ENCODE measurements at regions not wholly inside any gene's neighbourhood (a gene's known extent, or its start where the extent isn't known, plus 50 kb on each side); places are given as distances from the start of the nearest gene placed in this dataset.

DNA sequence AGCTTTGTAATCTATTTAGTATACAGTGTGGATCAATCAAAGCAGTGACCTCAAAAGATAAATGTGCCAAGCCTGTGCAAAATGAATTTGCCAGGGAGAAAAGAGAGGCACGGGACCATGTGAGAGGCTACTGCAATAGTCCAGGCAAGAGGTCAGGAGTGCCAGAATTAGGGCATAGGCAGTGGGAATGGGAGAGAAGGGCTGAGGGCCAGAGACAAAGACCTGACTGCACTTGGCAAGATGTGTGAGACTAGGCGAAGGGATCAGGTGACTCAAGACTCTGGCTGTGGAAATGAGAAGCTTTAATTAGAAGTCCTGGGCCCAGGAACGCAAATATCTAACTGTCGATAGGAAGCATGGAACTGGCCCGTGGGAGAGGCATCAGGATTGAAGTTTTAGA is 168.1 kb downstream of the DHX15 start:
- no peak overlapping the region for H3K27ac ChIP-seq (ENCODE audit: low read depth, low read length)
- CTCF ChIA-PET (ENCODE audit: partially characterized antibody) = interaction anchor here (0.9 kb wide), 1 partner anchor 57 kb away, joined by 3 read pairs; no protein-coding TSS in a partner anchor
- H4K20me1 ChIP-seq (replicated peaks in 1 of 2; ENCODE audit: control insufficient read depth in 1 of 2, insufficient read depth in 2 of 2, low read length in 2 of 2) = no peaks in the 10 kb centered on the region
- no peaks in the 10 kb centered on the region for H3K23me2 ChIP-seq (ENCODE audit: low read depth, low read length)
- no peak overlapping the region for H3K4ac ChIP-seq (replicated peaks; ENCODE audit: insufficient read length, low read depth, low read length)
- 0 out of 2 replicates have a peak overlapping the region, but pooled peaks have one; percentile 25 for H2BK20ac ChIP-seq (ENCODE audit: low read length)
- no peak overlapping the region for H3K23ac ChIP-seq (ENCODE audit: insufficient read length)
- 96% methylated on average over 5 of the region's 5 CpGs; no CpG with 5 or more reads in 1 of the 2 experiments for WGBS, 2 experiments (ENCODE audit: extremely low coverage in 1 of 2, insufficient coverage in 1 of 2, insufficient read length in 1 of 2, insufficient replicate concordance in 2 of 2, low coverage in 1 of 2, low lambda C conversion rate in 2 of 2, missing lambda C conversion rate in 1 of 2)
- peaks cover 0 to 8% (median 4%) of the 10 kb centered on the region in 4 experiments; a peak in 4 of 7 replicates for H3K27me3 ChIP-seq (replicated peaks in 1 of 4; ENCODE audit: control insufficient read depth in 3 of 4, extremely low read depth in 1 of 4, insufficient read depth in 3 of 4, low read length in 3 of 4)
- no peaks in the 10 kb centered on the region for H3K79me2 ChIP-seq (ENCODE audit: control insufficient read depth in 1 of 2, insufficient read depth in 2 of 2, low read length in 2 of 2)
- no peak for FAIRE-seq
- H4K8ac ChIP-seq (ENCODE audit: extremely low read depth, insufficient read depth, low read length) = no peak overlapping the region
- H2AK5ac ChIP-seq (ENCODE audit: low read depth, low read length) = 0 out of 2 replicates have a peak overlapping the region, but pooled peaks have one; percentile 29
- no peak overlapping the region for H2BK5ac ChIP-seq (ENCODE audit: low read depth, low read length)
- H3K79me1 ChIP-seq (ENCODE audit: low read depth, low read length) = no peaks in the 10 kb centered on the region
- no peak overlapping the region for H3K9ac ChIP-seq (replicated peaks in 1 of 4; ENCODE audit: extremely low read depth in 1 of 4, low read depth in 3 of 4, low read length in 3 of 4)
- no peak overlapping the region for H3K18ac ChIP-seq (ENCODE audit: extremely low read depth, low read length)
- no peak overlapping the region for H2BK15ac ChIP-seq (ENCODE audit: low read length)
- no peak overlapping the region for H4K5ac ChIP-seq (ENCODE audit: insufficient read length, low read depth, low read length)
- no peak overlapping the region; the same call in 1 of the 2 replicates for H2BK12ac ChIP-seq (ENCODE audit: low read depth, low read length)
- H3K4me1 ChIP-seq (replicated peaks in 1 of 4; ENCODE audit: control insufficient read depth in 3 of 4, insufficient read depth in 4 of 4, low read length in 3 of 4) = peaks cover 0 to 3% (median 2%) of the 10 kb centered on the region in 4 experiments; a peak in 5 of 7 replicates
- H3K4me3 ChIP-seq (ENCODE audit: extremely low read depth in 1 of 4, insufficient read depth in 2 of 4, low read depth in 3 of 4, low read length in 4 of 4) = no peak overlapping the region
- no peak overlapping the region for H3K14ac ChIP-seq (ENCODE audit: insufficient read length)
- no peak overlapping the region for H2AFZ ChIP-seq (ENCODE audit: low read length)
- no peak overlapping the region for H2BK120ac ChIP-seq (replicated peaks; ENCODE audit: low read depth, low read length)
- H4K91ac ChIP-seq (replicated peaks; ENCODE audit: insufficient read length, low read length) = no peak overlapping the region
- no peak overlapping the region for H3K4me2 ChIP-seq (ENCODE audit: insufficient read depth in 1 of 2, low read depth in 2 of 2, low read length in 2 of 2)
- no peaks in the 10 kb centered on the region for H3K36me3 ChIP-seq (ENCODE audit: control insufficient read depth in 2 of 4, insufficient read depth in 4 of 4, low read length in 3 of 4)
- DNase-seq (ENCODE audit: low read depth in 1 of 2, low spot score in 2 of 2) = no peak
- POLR2A ChIA-PET (ENCODE audit: partially characterized antibody) = no interaction called here
- no peaks in the 10 kb centered on the region for H3K9me3 ChIP-seq (ENCODE audit: insufficient read depth in 2 of 2, low read depth in 1 of 2, low read length in 1 of 2)
- no peak overlapping the region for H3K56ac ChIP-seq (replicated peaks; ENCODE audit: insufficient read length, low read depth, low read length)
- TF ChIP-seq CEBPB (IDR thresholded peaks at IDR 0.05; ENCODE audit: low read depth, low read length) (no peak), TEAD4 (IDR thresholded peaks at IDR 0.05; ENCODE audit: low read depth, low read length) (no peak), CBX8 (IDR thresholded peaks at IDR 0.05; ENCODE audit: borderline replicate concordance, low read depth, low read length) (no peak), JUN (IDR thresholded peaks at IDR 0.05; ENCODE audit: low read depth, low read length) (no peak), EZH2 (IDR thresholded peaks at IDR 0.05; ENCODE audit: low read depth, low read length, severe bottlenecking) (no peak), MAX (IDR thresholded peaks at IDR 0.05) (no peak), TAF7 (optimal IDR thresholded peaks at IDR 0.05; ENCODE audit: borderline replicate concordance, low read depth, low read length) (no peak), E2F6 (IDR thresholded peaks at IDR 0.05) (no peak)
- TF ChIP-seq, protein P1, sequence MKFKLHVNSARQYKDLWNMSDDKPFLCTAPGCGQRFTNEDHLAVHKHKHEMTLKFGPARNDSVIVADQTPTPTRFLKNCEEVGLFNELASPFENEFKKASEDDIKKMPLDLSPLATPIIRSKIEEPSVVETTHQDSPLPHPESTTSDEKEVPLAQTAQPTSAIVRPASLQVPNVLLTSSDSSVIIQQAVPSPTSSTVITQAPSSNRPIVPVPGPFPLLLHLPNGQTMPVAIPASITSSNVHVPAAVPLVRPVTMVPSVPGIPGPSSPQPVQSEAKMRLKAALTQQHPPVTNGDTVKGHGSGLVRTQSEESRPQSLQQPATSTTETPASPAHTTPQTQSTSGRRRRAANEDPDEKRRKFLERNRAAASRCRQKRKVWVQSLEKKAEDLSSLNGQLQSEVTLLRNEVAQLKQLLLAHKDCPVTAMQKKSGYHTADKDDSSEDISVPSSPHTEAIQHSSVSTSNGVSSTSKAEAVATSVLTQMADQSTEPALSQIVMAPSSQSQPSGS (IDR thresholded peaks at IDR 0.05; ENCODE audit: low read length) = no peak
- TF ChIP-seq, protein P2, sequence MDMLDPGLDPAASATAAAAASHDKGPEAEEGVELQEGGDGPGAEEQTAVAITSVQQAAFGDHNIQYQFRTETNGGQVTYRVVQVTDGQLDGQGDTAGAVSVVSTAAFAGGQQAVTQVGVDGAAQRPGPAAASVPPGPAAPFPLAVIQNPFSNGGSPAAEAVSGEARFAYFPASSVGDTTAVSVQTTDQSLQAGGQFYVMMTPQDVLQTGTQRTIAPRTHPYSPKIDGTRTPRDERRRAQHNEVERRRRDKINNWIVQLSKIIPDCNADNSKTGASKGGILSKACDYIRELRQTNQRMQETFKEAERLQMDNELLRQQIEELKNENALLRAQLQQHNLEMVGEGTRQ (IDR thresholded peaks at IDR 0.05; ENCODE audit: low read length) = no peak
